Progenitor cell of endocrine pancreas (in vitro differentiated cells): ENCODE measurements at regions not wholly inside any gene's neighbourhood (a gene's known extent, or its start where the extent isn't known, plus 50 kb on each side); places are given as distances from the start of the nearest gene placed in this dataset.

ENCODE experiments used
- DNase-seq: peaks from one replicate; pipeline ENCODE4 v3.0.0; 2021; ENCODE audit warnings: low spot score; ENCODE audit not compliant: unreplicated experiment
- H3K27ac Mint-ChIP-seq: 2 replicates; pipeline ENCODE4 v1.8.0; 2021; ENCODE audit warnings: mild to moderate bottlenecking, moderate library complexity, mixed read lengths
- H3K27me3 Mint-ChIP-seq: 2 replicates; pipeline ENCODE4 v1.8.0; 2021; ENCODE audit warnings: mixed read lengths
- H3K36me3 Mint-ChIP-seq: 2 replicates; pipeline ENCODE4 v1.8.0; 2022; ENCODE audit warnings: mixed read lengths; ENCODE audit not compliant: insufficient read depth
- H3K4me1 Mint-ChIP-seq: 2 replicates; pipeline ENCODE4 v1.8.0; 2021; ENCODE audit warnings: low read depth, mixed read lengths
- H3K4me3 Mint-ChIP-seq: 2 replicates; pipeline ENCODE4 v1.8.0; 2021; ENCODE audit warnings: low read depth, mild to moderate bottlenecking, moderate library complexity, mixed read lengths
- H3K9me3 Mint-ChIP-seq: 2 replicates; pipeline ENCODE4 v1.8.0; 2021; ENCODE audit warnings: low read depth, mixed read lengths
- TF ChIP-seq, protein P1 (sequence below): fragments of 200-600 bp; sonication (generic); IDR thresholded peaks from one replicate; pipeline ENCODE4 v1.5.0; 2021; ENCODE audit warnings: antibody characterized with exemption, mild to moderate bottlenecking; ENCODE audit not compliant: unreplicated experiment

DNA sequence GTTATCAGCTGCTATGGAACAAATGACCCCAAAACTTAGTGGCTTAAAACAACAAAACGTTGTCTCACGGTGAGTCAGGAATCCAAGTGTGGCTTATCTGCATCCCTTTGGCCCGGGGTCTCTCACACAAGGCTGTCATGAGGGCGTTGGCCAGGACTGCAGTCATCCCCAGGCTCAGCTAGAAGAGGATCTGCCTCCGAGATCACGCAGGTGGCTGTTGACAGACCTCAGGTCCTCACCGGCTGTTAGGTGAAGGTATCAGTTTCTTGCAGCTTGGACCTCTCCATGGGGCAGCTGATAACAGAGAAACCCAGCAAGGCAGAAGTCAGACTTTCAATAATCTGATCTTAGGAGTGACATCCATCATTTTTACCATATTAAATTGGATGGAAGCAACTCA lies 52.7 kb upstream of the SYT6 start:
- H3K36me3 Mint-ChIP-seq: no peaks in the 10 kb centered on the region
- H3K4me3 Mint-ChIP-seq: no peak overlapping the region
- DNase-seq: no peak
- H3K9me3 Mint-ChIP-seq: no peaks in the 10 kb centered on the region
- TF ChIP-seq, protein P1, sequence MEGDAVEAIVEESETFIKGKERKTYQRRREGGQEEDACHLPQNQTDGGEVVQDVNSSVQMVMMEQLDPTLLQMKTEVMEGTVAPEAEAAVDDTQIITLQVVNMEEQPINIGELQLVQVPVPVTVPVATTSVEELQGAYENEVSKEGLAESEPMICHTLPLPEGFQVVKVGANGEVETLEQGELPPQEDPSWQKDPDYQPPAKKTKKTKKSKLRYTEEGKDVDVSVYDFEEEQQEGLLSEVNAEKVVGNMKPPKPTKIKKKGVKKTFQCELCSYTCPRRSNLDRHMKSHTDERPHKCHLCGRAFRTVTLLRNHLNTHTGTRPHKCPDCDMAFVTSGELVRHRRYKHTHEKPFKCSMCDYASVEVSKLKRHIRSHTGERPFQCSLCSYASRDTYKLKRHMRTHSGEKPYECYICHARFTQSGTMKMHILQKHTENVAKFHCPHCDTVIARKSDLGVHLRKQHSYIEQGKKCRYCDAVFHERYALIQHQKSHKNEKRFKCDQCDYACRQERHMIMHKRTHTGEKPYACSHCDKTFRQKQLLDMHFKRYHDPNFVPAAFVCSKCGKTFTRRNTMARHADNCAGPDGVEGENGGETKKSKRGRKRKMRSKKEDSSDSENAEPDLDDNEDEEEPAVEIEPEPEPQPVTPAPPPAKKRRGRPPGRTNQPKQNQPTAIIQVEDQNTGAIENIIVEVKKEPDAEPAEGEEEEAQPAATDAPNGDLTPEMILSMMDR: no peak
- H3K27ac Mint-ChIP-seq: no peak overlapping the region
- H3K27me3 Mint-ChIP-seq: peaks cover 26% of the 10 kb centered on the region
- H3K4me1 Mint-ChIP-seq: no peaks in the 10 kb centered on the region

DNA sequence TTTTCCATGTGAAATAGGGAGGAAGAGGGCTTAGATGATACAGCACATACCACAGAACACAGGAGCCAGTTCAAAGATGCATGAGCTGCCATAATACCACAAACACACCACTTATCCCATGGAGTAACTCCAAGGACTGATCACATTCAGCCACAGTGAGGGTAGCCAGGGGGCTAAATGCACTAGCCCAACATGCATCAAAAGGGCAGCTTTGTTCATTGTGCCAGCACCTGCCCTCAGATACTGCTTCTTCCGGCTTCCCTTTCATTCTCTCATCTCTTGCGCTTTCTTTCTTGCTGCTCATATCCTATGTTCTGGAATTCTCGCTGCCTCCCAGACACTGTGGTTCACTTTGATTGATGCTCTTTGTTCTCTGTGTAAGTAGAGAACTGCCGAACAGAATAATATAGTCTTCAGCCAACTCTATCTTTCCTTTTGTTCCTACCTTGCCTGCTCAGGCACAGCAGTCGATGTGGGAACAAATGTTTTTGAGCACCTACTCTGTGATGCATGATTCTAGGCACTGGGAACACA lies 50.0 kb upstream of the SYT6 start:
- TF ChIP-seq, protein P1: no peak
- no peak for DNase-seq
- H3K36me3 Mint-ChIP-seq: no peaks in the 10 kb centered on the region
- H3K9me3 Mint-ChIP-seq: no peaks in the 10 kb centered on the region
- no peak overlapping the region for H3K4me3 Mint-ChIP-seq
- no peak overlapping the region for H3K27ac Mint-ChIP-seq
- peaks cover 2% of the 10 kb centered on the region for H3K4me1 Mint-ChIP-seq
- peaks cover 33% of the 10 kb centered on the region for H3K27me3 Mint-ChIP-seq
